KOPT-K1 (cell line): ENCODE measurements at regions not wholly inside any gene's neighbourhood (a gene's known extent, or its start where the extent isn't known, plus 50 kb on each side); places are given as distances from the start of the nearest gene placed in this dataset.
"Not testable (repeated sequence)": the region's sequence is repeated elsewhere in the genome, so short reads cannot be mapped to it uniquely, and the experiment has no call there.

ENCODE experiments used
- H3K27ac ChIP-seq: fragments of 200-600 bp; sonication (generic); 2 replicates; pipeline ENCODE4 v1.5.1; 2016; ENCODE audit warnings: antibody characterized with exemption, mild to moderate bottlenecking, low read depth, low read length; ENCODE audit not compliant: poor library complexity, severe bottlenecking
- H3K36me3 ChIP-seq: fragments of 200-600 bp; sonication (generic); 2 replicates; pipeline ENCODE4 v1.5.1; 2017; ENCODE audit warnings: antibody characterized with exemption, mild to moderate bottlenecking, low read length, moderate library complexity; ENCODE audit not compliant: insufficient read depth
- H3K9me3 ChIP-seq: fragments of 200-600 bp; sonication (generic); 2 replicates; pipeline ENCODE4 v1.5.1; 2017; ENCODE audit warnings: antibody characterized with exemption, low read length, mild to moderate bottlenecking; ENCODE audit not compliant: insufficient read depth, poor library complexity, severe bottlenecking

DNA sequence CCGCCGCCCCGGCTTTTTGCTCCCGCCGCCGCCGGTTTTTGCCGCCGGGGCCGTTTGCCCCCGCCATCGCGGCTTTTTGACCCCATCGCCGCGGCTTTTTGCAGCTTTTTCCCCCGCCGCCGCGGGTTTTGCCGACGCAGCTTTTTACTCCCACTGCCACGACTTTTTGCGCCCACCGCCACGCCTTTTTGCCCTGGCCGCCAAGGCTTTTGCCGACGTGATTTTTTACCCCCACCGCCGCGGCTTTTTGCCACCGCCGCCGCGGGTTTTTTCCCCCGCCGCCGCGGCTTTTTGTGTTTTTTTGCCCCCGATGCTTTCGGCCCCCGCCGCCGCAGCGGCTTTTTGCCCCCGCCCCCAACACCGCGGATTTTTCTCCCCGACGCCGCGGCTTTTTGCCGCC is 5001.9 kb upstream of the OR11H1 start:
- not testable (repeated sequence) for H3K9me3 ChIP-seq, H3K27ac ChIP-seq, H3K36me3 ChIP-seq

DNA sequence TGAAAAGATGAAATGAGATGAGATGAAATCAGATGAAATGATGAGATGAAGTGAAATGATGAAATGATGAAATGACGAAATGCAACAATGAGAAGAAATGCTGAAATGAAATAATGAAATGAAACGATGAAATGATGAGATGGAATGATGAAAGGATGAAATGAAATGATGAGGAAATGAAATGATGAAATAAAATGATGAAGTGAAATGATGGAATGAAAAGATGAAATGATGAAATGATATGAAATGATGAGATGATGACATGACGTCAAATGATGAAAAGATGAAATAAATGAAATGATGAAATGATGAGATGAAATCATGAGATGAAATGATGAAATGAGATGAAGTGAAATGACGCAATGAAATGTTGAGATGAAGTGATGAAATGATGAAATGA is 4996.9 kb upstream of the OR11H1 start:
- not testable (repeated sequence) for H3K27ac ChIP-seq, H3K36me3 ChIP-seq, H3K9me3 ChIP-seq

DNA sequence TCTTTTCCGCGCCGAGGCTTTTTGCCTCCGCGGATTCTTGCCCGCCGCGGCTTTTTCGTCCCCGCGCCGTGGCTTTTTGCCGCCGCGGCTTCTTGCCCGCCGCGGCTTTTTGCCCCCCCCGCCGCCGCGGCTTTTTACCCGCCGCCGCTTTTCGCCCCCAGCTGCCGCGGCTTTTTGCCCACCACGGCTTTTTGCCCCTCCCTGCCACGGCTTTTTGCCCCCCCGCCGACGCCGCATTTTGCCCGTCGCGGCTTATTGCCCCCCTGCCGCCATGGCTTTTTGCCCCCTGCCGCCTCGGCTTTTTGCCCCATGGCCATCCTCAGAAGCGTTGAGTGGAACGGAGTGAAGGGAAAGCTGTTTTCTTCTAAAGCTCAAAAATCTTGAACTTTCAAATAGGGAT is 4955.5 kb upstream of the OR11H1 start:
- H3K27ac ChIP-seq, H3K36me3 ChIP-seq, H3K9me3 ChIP-seq: not testable (repeated sequence)

DNA sequence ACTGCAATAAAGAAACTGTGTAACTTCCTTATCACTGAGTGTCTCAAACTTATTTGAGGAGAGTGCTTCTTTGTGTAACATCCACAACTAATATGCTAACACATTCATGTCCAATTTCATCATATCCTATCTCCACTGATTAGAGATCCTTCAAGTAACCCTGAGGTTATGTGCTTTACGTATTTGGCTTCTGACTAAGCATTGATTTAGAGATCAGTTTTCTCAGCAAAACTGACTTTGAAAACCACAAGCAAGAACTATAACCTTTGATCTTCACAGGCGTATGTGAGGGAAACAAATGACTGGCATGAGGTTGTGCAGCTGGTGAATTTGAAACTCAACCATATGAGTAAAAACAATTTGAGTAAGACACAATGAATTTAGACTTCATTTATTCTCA is 4926.9 kb upstream of the OR11H1 start:
- not testable (repeated sequence) for H3K9me3 ChIP-seq, H3K27ac ChIP-seq, H3K36me3 ChIP-seq

DNA sequence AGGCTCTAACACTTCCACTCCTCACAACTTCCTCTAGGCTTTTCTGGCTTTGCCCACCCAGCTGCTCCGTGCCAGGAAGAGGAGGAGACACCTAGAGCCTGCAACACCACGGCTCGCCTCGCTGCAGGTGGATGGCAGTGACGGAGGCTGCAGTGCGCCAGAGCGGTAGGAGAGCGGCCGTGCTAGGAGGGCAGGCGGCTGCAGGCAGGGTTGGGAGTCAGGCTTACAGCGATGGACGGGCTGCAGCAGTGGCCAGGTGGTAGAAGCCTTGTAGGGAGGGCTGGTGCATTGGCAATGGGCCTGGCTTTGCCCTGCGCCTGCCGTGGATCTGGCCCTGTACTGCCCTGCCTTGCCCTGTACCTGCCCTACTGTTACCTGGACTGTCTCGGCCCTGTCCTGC is 4896.0 kb upstream of the OR11H1 start:
- not testable (repeated sequence) for H3K9me3 ChIP-seq, H3K36me3 ChIP-seq, H3K27ac ChIP-seq

DNA sequence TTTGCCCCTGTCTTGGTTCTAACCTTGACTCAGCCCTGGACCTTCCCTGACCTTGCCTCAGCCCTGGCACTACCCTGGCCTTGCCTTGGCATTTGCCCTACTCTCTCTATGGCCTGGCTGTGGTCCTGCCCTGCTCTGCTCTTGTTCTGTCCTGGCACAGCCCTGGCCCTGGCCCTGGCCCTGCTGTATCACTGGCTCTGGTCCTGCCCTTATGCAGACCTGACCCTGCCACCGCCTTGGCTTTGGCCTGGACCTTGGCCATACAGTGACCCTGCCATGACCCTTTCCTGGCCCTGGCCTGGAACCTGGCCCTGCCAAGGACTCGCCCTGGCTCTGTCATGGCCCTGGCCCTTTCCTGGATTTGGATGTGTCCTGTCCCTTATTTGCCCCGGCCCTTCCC is 4892.7 kb upstream of the OR11H1 start:
- not testable (repeated sequence) for H3K27ac ChIP-seq, H3K36me3 ChIP-seq, H3K9me3 ChIP-seq

DNA sequence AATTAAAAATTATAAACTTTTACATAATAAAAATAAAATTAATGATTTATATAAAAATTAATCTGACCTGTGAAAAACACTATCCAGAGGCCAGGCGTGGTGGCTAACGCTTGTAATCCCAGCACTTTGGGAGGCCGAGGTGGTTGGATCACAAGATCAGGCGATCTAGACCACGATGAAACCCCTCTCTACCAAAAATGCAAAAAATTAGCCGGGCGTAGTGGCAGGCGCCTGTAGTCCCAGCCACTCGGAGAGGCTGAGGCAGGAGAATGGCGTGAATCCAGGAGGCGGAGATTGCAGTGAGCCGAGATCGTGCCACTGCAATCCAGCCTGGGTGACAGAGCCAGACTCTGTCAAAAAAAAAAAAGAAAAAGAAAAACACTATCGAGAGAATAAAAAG is 4865.2 kb upstream of the OR11H1 start:
- H3K27ac ChIP-seq, H3K9me3 ChIP-seq, H3K36me3 ChIP-seq: not testable (repeated sequence)

DNA sequence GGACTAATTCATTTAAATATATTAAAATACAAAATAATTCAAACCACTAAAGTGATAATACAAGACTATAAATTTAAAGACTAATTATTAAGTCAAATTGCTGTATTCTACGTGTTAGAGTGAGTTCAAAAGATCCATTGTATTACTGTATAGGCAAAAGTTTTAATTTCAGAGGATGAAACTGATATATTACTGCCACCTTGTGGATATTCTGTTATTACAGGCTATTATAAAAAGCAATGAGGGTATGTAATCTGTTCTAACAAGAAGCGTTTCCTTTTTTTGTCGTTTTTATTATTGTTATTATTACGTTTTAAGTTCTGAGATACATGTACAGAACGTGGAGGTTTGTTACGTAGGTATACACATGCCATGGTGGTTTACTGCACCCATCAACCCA is 4854.9 kb upstream of the OR11H1 start:
- not testable (repeated sequence) for H3K27ac ChIP-seq, H3K9me3 ChIP-seq, H3K36me3 ChIP-seq

DNA sequence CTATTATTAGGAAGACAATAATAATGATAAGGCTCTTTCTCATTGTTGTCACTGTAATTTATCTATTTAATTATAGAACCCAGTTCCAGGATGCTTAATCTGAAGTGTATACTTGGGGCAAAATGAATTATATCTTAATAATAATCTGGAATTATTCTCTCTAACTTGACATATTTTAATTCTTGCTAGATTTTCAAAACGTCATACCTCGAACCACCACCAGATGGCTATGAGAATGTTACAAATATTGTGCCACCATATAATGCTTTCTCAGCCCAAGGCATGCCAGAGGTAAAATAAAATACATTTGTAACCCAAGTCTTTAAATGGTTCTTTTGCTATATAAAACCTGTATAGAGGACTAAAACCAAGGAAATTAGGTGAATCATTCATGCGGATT is 4849.3 kb upstream of the OR11H1 start:
- H3K36me3 ChIP-seq, H3K9me3 ChIP-seq, H3K27ac ChIP-seq: not testable (repeated sequence)

DNA sequence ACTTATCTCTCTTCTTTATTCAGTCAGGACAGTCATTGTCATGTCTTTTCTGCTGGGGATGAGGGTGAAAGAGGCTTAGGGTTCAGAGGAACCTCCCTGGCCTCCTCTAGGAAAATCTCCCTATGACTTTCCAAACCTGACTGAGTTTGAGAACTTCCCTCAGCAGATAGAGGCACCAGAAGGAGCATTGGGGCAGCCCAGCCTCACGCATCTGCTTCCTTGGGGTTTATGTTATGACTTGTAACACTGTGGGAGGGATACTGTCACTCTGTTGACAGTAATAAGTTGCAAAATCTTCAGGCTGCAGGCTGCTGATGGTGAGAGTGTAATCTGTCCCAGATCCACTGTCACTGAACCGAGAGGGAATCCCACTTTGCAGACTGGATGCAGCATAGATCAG is 4842.6 kb upstream of the OR11H1 start:
- H3K36me3 ChIP-seq, H3K27ac ChIP-seq, H3K9me3 ChIP-seq: not testable (repeated sequence)

DNA sequence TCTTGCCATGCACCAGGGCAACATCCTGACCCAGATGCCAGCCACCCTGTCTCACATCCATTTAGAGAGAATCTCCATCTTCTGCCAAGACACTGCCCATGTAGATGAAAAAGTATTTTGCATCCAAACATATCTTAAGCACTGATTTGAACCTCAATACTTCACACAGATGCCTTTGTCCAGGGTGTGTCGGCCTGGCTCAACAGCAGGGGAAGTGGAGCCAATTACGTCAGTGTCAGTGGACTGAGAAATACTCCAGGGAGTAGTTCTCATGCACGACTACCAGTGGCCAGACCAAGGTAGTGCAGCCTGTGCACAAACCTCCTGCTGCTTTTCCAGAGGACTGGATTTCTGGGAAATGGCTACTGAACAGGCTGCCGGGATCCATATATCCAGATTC is 4840.7 kb upstream of the OR11H1 start:
- H3K36me3 ChIP-seq, H3K9me3 ChIP-seq, H3K27ac ChIP-seq: not testable (repeated sequence)

DNA sequence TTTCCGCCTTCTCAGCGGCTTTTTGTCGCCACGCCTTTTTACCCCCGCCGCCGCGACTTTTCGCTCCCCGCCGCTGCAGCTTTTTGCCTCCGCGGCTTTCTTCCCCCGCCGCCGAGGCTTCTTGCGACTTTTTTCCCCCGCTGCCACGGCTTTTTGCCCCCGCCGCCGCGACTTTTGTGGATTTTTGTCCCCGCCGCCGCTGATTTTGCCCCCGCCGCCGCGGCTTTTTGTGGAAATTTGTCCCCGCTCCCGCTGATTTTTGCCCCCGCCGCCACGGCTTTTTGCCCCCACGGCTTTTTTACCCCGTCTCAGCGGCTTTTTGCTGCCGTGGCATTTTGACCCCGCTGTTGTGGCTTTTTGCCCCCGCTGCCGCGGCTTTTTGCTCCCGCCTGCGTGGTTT is 4829.2 kb upstream of the OR11H1 start:
- not testable (repeated sequence) for H3K27ac ChIP-seq, H3K36me3 ChIP-seq, H3K9me3 ChIP-seq

DNA sequence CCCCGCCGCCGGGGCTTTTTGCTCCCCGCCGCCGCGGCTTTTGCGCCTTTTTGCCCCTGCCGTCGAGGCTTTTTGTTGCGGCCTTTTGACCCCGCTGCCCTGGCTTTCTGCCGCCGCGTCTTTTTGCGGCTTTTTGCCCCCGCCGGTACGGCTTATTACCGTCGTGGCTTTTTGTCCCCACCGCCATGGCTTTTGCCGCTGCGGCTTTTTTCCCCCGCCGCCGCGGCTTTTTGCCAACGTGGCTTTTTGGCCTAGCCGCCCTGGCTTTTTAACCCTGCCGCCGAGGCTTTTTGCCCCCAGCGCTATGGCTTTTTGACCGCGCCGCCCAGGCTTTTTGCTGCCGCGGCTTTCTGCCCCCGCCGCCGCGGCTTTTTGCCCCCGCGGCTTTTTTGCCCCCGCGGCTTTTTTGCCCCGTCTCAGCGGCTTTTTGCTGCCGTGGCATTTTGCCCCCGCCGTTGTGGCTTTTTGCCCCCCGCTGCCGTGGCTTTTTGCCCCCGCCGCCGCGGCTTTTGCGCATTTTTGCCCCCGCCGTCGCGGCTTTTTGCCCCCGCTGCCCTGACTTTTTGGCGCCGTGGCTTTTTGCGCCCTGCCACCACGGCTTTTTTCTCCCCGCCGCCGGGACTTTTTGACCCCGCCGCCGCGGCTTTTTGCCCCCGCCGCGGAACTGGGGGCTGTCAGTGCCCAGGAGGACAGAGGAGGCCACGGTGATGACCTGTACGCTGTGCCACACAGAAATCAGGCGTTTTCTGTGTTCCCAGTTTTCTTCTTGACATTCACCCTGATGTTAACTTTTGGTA is 4828.5 kb upstream of the OR11H1 start:
- not testable (repeated sequence) for H3K9me3 ChIP-seq, H3K27ac ChIP-seq, H3K36me3 ChIP-seq

DNA sequence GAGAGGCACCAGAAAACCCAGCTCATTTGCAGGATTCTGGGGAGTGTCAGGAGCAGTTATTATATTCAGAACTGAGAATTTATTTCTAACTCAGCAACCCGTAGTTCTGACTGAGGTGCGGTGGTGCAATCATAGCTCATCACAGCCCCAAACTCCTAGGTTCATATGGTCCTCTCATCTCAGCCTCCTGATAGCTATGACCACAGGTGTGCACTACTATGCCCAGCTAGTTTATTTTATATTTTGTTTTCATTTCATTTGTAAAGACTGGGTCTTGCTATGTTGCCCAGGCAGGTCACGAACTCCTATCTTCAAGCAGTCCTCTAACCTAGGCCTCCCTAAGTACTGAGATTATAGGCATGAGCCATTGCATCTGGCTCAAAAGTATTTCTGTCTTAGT is 4819.8 kb upstream of the OR11H1 start:
- not testable (repeated sequence) for H3K9me3 ChIP-seq, H3K36me3 ChIP-seq, H3K27ac ChIP-seq

DNA sequence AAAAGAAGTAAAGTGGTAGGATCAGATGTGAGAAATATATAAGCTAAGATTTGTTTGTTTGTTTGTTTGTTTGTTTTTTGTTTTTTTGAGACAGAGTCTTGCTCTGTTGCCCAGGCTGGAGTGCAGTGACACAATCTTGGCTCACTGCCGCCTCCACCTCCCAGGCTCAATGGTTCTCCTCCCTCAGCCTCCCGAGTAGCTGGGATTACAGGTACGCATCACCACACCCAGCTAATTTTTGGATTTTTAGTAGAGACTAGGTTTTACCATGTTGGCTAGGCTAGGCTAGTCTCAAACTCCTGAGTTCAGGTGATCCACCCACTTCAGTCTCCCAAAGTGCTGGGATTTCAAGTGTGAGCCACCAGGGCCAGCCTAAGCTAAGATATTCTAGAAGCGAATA is 4817.1 kb upstream of the OR11H1 start:
- not testable (repeated sequence) for H3K27ac ChIP-seq
- H3K9me3 ChIP-seq, result peaks cover 19% of the 10 kb centered on the region

DNA sequence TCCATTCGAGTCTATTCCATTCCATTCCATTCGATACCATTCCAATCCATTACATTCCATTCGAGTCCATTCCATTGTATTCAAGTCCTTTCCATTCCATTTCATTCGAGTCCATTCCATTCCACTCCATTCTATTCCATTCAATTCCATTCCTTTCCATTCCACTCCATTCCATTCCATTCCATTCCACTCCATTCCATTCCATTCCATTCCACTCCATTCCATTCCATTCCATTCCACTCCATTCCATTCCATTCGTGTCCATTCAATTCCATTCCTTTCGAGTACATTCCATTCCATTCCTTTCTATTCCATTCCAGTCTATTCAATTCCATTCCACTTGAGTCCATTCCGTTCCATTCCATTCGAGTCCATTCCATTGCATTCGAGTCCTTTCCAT is 4805.2 kb upstream of the OR11H1 start:
- peaks cover 96% of the 10 kb centered on the region for H3K9me3 ChIP-seq
- not testable (repeated sequence) for H3K36me3 ChIP-seq, H3K27ac ChIP-seq

More for the DNA sequence above, 4817.1 kb upstream of the OR11H1 start:
- H3K36me3 ChIP-seq, result not testable (repeated sequence)

DNA sequence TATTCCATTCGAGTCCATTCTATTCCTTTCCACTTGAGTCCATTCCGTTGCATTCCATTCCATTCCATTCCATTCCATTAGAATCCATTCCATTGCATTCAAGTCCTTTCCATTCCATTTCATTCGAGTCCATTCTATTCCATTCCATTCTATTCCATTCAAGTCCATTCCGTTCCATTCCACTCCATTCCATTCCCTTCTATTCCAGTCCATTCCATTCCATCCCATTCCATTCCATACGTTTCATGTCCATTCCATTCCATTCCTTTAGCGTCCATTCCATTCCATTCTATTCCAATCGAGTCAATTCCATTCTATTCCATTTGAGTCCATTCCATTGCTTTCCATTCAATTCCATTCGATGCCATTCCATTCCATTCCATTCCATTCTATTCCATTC is 4804.0 kb upstream of the OR11H1 start:
- peaks cover 96% of the 10 kb centered on the region for H3K9me3 ChIP-seq
- not testable (repeated sequence) for H3K27ac ChIP-seq, H3K36me3 ChIP-seq
